ENCODE measurements at regions not wholly inside any gene's neighbourhood (a gene's known extent, or its start where the extent isn't known, plus 50 kb on each side); places are given as distances from the start of the nearest gene placed in this dataset.

GRCh38 chr7:97601931-97602457, 129.9 kb upstream of the TAC1 start:
- no peaks in the 10 kb centered on the region for H3K36me3 ChIP-seq
- ATAC-seq = no peak
- no peak for TF ChIP-seq CTCF (IDR thresholded peaks at IDR 0.05)
- H3K27ac ChIP-seq = no peak overlapping the region
- no peak overlapping the region for H3K4me3 ChIP-seq
- no peaks in the 10 kb centered on the region for H3K4me1 ChIP-seq
- 72 to 73% methylated on average over 1 of the region's 1 CpG for WGBS, 2 donors
- DNase-seq = no peak
- intact Hi-C loops (cut with DNase I) = no loop called here
- H3K27me3 ChIP-seq = peaks cover 0 to 3% (median 0%) of the 10 kb centered on the region in 7 donors
- no peaks in the 10 kb centered on the region for H3K9me3 ChIP-seq

- WGBS, 2 donors = 77 to 88% methylated on average over 2 of the region's 2 CpGs
- TF ChIP-seq CTCF (IDR thresholded peaks at IDR 0.05) = no peak
- Histone ChIP-seq H3K36me3 (no peaks in the 10 kb centered on the region), H3K9me3 (no peaks in the 10 kb centered on the region), H3K4me3 (no peak overlapping the region), H3K27ac (no peak overlapping the region), H3K4me1 (no peaks in the 10 kb centered on the region), H3K27me3 (no peaks in the 10 kb centered on the region)
- intact Hi-C loops (cut with DNase I) = no loop called here
- DNase-seq = no peak
- ATAC-seq = no peak
These were observed 111.4 kb upstream of the TAC1 start for GRCh38 chr7:97620495-97620894.

GRCh38 chr7:97623333-97623732, 108.6 kb upstream of the TAC1 start:
- Histone ChIP-seq H3K4me3 (no peak overlapping the region), H3K36me3 (no peaks in the 10 kb centered on the region), H3K9me3 (no peaks in the 10 kb centered on the region), H3K27me3 (no peaks in the 10 kb centered on the region), H3K27ac (no peak overlapping the region), H3K4me1 (no peaks in the 10 kb centered on the region)
- no peak for TF ChIP-seq CTCF (IDR thresholded peaks at IDR 0.05)
- intact Hi-C loops (cut with DNase I) = no loop called here
- 55 to 64% methylated on average over 3 of the region's 3 CpGs for WGBS, 2 donors
- DNase-seq (no peak), ATAC-seq (no peak)

- Histone ChIP-seq H3K9me3 (no peaks in the 10 kb centered on the region), H3K27ac (no peak overlapping the region), H3K36me3 (no peaks in the 10 kb centered on the region), H3K4me3 (no peak overlapping the region), H3K27me3 (no peaks in the 10 kb centered on the region), H3K4me1 (no peaks in the 10 kb centered on the region)
- DNase-seq = no peak
- intact Hi-C loops (cut with DNase I) = no loop called here
- TF ChIP-seq CTCF (IDR thresholded peaks at IDR 0.05) = no peak
- WGBS, 2 donors = 77 to 79% methylated on average over 1 of the region's 1 CpG
- ATAC-seq = no peak
These were observed 101.8 kb upstream of the TAC1 start for GRCh38 chr7:97630116-97630515.
